Lower lobe of right lung (tissue), 2 donors: ENCODE measurements at regions not wholly inside any gene's neighbourhood (a gene's known extent, or its start where the extent isn't known, plus 50 kb on each side); places are given as distances from the start of the nearest gene placed in this dataset.

Experiments used
- ATAC-seq, 2 donors: fragments of 200-7000 bp; cut with Tn5 transposase; one replicate each; pipeline ENCODE4 v1.9.1; 2020 to 2022; ENCODE audit warnings: mild to moderate bottlenecking in 2 of 2, moderate library complexity in 2 of 2
- DNase-seq: peaks from one replicate; pipeline ENCODE4 v3.0.0-alpha.2; 2020
- H3K27ac ChIP-seq: fragments of 200-600 bp; one replicate; pipeline ENCODE4 v1.8.0; 2022
- H3K27me3 ChIP-seq: fragments of 200-600 bp; one replicate; pipeline ENCODE4 v1.8.0; 2022; ENCODE audit warnings: low read depth
- H3K36me3 ChIP-seq: fragments of 200-600 bp; one replicate; pipeline ENCODE4 v1.8.0; 2022; ENCODE audit warnings: mild to moderate bottlenecking
- H3K4me1 ChIP-seq: fragments of 200-600 bp; one replicate; pipeline ENCODE4 v1.8.0; 2022
- H3K4me3 ChIP-seq: fragments of 200-600 bp; one replicate; pipeline ENCODE4 v1.8.0; 2022; ENCODE audit warnings: mild to moderate bottlenecking
- H3K9me3 ChIP-seq: fragments of 200-600 bp; one replicate; pipeline ENCODE4 v1.8.0; 2022
- intact Hi-C: fragments of 100-400 bp; cut with DNase I; formaldehyde crosslinking; loops from one replicate; pipeline ENCODE4 v1.11.0; 2022
- TF ChIP-seq, protein P1 (sequence below): fragments of 200-600 bp; IDR thresholded peaks from one replicate; pipeline ENCODE4 v1.8.0; 2022; ENCODE audit warnings: antibody characterized with exemption, mild to moderate bottlenecking
- donor health status: DM: no; HTN: yes; CAD: no; lungs with severe emphysema.

DNA sequence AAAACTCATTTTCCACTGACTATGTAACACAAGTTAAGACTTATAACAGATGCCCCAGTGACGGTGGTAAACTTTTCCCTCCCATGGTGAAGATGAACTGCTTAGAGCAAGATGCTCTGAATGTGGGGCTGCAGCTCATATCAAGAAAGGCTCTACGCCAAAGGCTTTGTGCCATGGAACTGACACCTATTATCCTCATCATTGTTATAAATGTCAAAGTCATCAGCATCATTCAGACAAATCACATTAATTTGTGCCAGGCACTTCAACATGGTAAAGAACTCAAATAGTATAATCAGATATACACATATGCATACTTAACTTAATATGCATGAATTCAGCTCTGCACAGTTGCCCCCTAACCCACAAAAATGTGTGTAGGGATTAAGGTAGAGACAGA lies 305.9 kb upstream of the ATP10B start:
- H3K27ac ChIP-seq, result no peak overlapping the region
- H3K4me1 ChIP-seq, result no peaks in the 10 kb centered on the region
- intact Hi-C loops, result no loop called here
- H3K9me3 ChIP-seq, result no peaks in the 10 kb centered on the region
- no peak for ATAC-seq
- H3K36me3 ChIP-seq, result no peaks in the 10 kb centered on the region
- no peaks in the 10 kb centered on the region for H3K27me3 ChIP-seq
- TF ChIP-seq, protein P1, sequence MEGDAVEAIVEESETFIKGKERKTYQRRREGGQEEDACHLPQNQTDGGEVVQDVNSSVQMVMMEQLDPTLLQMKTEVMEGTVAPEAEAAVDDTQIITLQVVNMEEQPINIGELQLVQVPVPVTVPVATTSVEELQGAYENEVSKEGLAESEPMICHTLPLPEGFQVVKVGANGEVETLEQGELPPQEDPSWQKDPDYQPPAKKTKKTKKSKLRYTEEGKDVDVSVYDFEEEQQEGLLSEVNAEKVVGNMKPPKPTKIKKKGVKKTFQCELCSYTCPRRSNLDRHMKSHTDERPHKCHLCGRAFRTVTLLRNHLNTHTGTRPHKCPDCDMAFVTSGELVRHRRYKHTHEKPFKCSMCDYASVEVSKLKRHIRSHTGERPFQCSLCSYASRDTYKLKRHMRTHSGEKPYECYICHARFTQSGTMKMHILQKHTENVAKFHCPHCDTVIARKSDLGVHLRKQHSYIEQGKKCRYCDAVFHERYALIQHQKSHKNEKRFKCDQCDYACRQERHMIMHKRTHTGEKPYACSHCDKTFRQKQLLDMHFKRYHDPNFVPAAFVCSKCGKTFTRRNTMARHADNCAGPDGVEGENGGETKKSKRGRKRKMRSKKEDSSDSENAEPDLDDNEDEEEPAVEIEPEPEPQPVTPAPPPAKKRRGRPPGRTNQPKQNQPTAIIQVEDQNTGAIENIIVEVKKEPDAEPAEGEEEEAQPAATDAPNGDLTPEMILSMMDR, result no peak
- no peak for DNase-seq
- no peak overlapping the region for H3K4me3 ChIP-seq

DNA sequence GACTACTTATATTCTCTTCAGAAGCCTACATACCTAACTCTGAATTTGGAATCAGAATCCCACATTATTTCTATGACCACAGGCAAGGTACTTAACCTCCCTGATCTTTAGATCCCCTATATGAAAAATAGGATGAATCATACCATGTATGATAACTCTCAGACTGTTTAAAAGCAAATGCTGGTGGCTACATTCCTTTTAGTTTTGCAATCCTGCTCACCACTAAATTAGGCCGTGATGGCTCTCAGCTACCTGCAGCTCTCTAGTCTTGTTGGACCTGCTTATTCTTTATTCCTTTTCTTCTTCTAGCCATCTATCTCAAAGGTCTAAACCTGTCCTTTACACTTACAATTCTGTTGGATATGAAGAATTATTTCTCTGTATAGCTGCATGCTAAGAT lies 303.4 kb upstream of the ATP10B start:
- TF ChIP-seq, protein P1, result no peak
- Histone ChIP-seq H3K9me3 (no peaks in the 10 kb centered on the region), H3K27ac (no peak overlapping the region), H3K4me3 (no peak overlapping the region), H3K4me1 (no peaks in the 10 kb centered on the region), H3K36me3 (no peaks in the 10 kb centered on the region), H3K27me3 (no peaks in the 10 kb centered on the region)
- DNase-seq (no peak), ATAC-seq (no peak)
- intact Hi-C loops, result no loop called here

DNA sequence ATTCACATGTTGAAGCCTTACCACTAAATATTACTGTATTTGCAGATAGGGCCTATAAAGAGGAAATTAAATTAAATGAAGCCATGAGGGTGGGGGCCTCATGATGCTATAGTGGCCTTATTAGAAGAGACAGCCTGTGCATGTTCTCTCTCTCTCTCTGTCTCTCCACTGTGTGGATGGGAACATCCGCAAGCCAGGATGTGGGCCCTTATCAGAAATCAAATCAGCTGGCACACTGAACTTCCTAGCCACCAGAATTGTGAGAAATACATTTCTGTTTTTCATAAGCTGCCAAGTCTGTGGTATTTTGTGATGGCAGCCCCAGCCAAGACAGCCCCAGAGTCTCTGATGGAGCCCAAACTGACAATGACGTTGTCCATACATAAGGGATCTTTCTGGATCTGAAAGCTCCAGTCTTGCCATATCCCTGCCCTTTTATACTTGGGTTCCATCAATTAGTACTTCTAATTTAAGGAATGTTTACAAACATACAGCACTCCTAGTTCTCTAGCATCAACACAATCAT lies 300.5 kb upstream of the ATP10B start:
- intact Hi-C loops, result no loop called here

DNA sequence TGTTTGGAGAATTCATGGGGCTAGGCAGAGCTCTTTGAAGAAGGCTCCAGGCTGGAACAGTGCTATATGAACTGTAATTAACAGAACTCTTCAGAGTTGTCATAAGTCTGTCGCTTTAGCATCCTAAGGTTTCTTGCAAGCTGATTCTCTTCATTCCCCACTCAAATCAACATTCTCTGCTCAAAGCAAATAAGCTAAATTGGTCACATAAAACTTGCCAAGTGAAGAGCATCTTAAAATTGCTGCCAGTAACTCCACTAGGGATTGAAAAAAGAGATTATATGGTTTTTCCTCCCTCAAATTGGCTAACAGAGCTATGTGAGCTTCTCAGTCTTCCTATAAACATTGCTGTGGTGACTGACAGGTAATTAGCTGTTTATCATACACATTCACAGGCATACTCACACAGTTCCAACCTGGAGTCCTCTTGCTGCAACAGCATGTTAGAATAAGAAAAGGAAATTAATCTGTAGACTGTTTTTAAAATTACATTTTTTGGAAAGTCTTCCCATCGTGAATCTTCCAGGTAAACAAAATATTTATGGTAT lies 298.5 kb upstream of the ATP10B start:
- Histone ChIP-seq H3K4me3 (no peak overlapping the region), H3K4me1 (no peaks in the 10 kb centered on the region), H3K36me3 (no peaks in the 10 kb centered on the region), H3K27ac (no peak overlapping the region), H3K27me3 (no peaks in the 10 kb centered on the region), H3K9me3 (no peaks in the 10 kb centered on the region)
- DNase-seq (no peak), ATAC-seq (no peak)
- TF ChIP-seq, protein P1, result no peak
- intact Hi-C loops, result no loop called here

More for the DNA sequence above, 300.5 kb upstream of the ATP10B start:
- H3K27me3 ChIP-seq, result no peaks in the 10 kb centered on the region
- TF ChIP-seq, protein P1, result no peak
- ATAC-seq, result no peak
- no peak for DNase-seq
- no peak overlapping the region for H3K27ac ChIP-seq
- no peaks in the 10 kb centered on the region for H3K36me3 ChIP-seq
- H3K4me1 ChIP-seq, result no peaks in the 10 kb centered on the region
- no peaks in the 10 kb centered on the region for H3K9me3 ChIP-seq
- no peak overlapping the region for H3K4me3 ChIP-seq

GRCh38 chr5:161149078-161149477 lies 297.1 kb upstream of the ATP10B start:
- no peak for ATAC-seq
- Histone ChIP-seq H3K4me1 (no peaks in the 10 kb centered on the region), H3K27ac (no peak overlapping the region), H3K4me3 (no peak overlapping the region), H3K9me3 (peaks cover 4% of the 10 kb centered on the region), H3K36me3 (no peaks in the 10 kb centered on the region), H3K27me3 (no peaks in the 10 kb centered on the region)
- intact Hi-C loops, result no loop called here
- DNase-seq, result no peak
- TF ChIP-seq, protein P1, result no peak
